GM23338 (cell line): ENCODE measurements at regions not wholly inside any gene's neighbourhood (a gene's known extent, or its start where the extent isn't known, plus 50 kb on each side); places are given as distances from the start of the nearest gene placed in this dataset.

Experiments used
- ATAC-seq: fragments of 200-7000 bp; cut with Tn5 transposase; 3 replicates; pipeline ENCODE4 v1.9.1; 2020
- DNase-seq: peaks from one replicate; pipeline ENCODE4 v3.0.0-alpha.2; 2015; ENCODE audit warnings: low spot score
- H2AFZ ChIP-seq: fragments of 200-600 bp; sonication (generic); 2 replicates; pipeline ENCODE4 v1.8.0; 2016; ENCODE audit warnings: antibody characterized with exemption, mild to moderate bottlenecking, moderate library complexity
- H3F3A ChIP-seq: fragments of 200-600 bp; sonication (generic); replicated peaks from 2 replicates; pipeline ENCODE4 v1.8.0; 2017; ENCODE audit warnings: antibody characterized with exemption, mixed run types, low read depth
- H3K27ac ChIP-seq: fragments of 200-600 bp; sonication (generic); 2 replicates; pipeline ENCODE4 v1.6.1; 2016; ENCODE audit warnings: low read depth
- H3K27me3 ChIP-seq: fragments of 200-600 bp; sonication (generic); 2 replicates; pipeline ENCODE4 v1.8.0; 2016; ENCODE audit warnings: mild to moderate bottlenecking, mixed run types, moderate library complexity; ENCODE audit not compliant: insufficient read depth
- H3K36me3 ChIP-seq: fragments of 200-600 bp; sonication (generic); 2 replicates; pipeline ENCODE4 v1.8.0; 2016; ENCODE audit warnings: mild to moderate bottlenecking; ENCODE audit not compliant: insufficient read depth
- H3K4me1 ChIP-seq: fragments of 200-600 bp; sonication (generic); 2 replicates; pipeline ENCODE4 v1.8.0; 2016; ENCODE audit warnings: mild to moderate bottlenecking, moderate library complexity; ENCODE audit not compliant: insufficient read depth
- H3K4me2 ChIP-seq: fragments of 200-600 bp; sonication (generic); 2 replicates; pipeline ENCODE4 v1.7.1; 2017; ENCODE audit warnings: mixed run types
- H3K4me3 ChIP-seq: fragments of 200-600 bp; sonication (generic); 2 replicates; pipeline ENCODE4 v1.6.1; 2016; ENCODE audit warnings: mixed run types
- H3K79me2 ChIP-seq: fragments of 200-600 bp; sonication (generic); replicated peaks from 2 replicates; pipeline ENCODE4 v1.8.0; 2017; ENCODE audit warnings: mild to moderate bottlenecking; ENCODE audit not compliant: insufficient read depth
- H3K9me2 ChIP-seq: fragments of 200-600 bp; sonication (generic); 2 replicates; pipeline ENCODE4 v1.8.0; 2017; ENCODE audit not compliant: insufficient read depth
- H4K20me1 ChIP-seq: fragments of 200-600 bp; sonication (generic); replicated peaks from 2 replicates; pipeline ENCODE4 v1.8.0; 2017; ENCODE audit warnings: mild to moderate bottlenecking; ENCODE audit not compliant: insufficient read depth
- H3K27ac Mint-ChIP-seq: 2 replicates; pipeline ENCODE4 v1.8.0; 2020; ENCODE audit warnings: inconsistent platforms, mild to moderate bottlenecking, moderate library complexity, mixed read lengths
- H3K27me3 Mint-ChIP-seq: 3 replicates; pipeline ENCODE4 v1.8.0; 2022; ENCODE audit warnings: low read depth, mild to moderate bottlenecking, moderate library complexity, mixed read lengths, inconsistent platforms; ENCODE audit not compliant: insufficient read depth, poor library complexity
- H3K36me3 Mint-ChIP-seq: 3 replicates; pipeline ENCODE4 v1.8.0; 2021; ENCODE audit warnings: low read depth, mild to moderate bottlenecking, inconsistent platforms, moderate library complexity, mixed read lengths
- H3K4me1 Mint-ChIP-seq: 3 replicates; pipeline ENCODE4 v1.8.0; 2020; ENCODE audit warnings: mild to moderate bottlenecking, inconsistent platforms, mixed read lengths
- H3K4me3 Mint-ChIP-seq: 3 replicates; pipeline ENCODE4 v1.8.0; 2021; ENCODE audit warnings: moderate library complexity, mild to moderate bottlenecking, inconsistent platforms, mixed read lengths
- H3K9me3 Mint-ChIP-seq: 3 replicates; pipeline ENCODE4 v1.8.0; 2020; ENCODE audit warnings: moderate library complexity, mild to moderate bottlenecking, inconsistent platforms, mixed read lengths
- CREB1 ChIP-seq: fragments of 250-450 bp; sonication (Bioruptor Pico); IDR thresholded peaks from 2 replicates; pipeline ENCODE4 v1.5.0; 2020; ENCODE audit warnings: low read depth, mild to moderate bottlenecking, moderate library complexity
- EZH2 ChIP-seq: fragments of 200-600 bp; sonication (generic); IDR thresholded peaks from one replicate; pipeline ENCODE4 v1.8.0; 2017; ENCODE audit warnings: antibody characterized with exemption, mild to moderate bottlenecking, low read depth; ENCODE audit not compliant: unreplicated experiment
- EZH2phosphoT487 ChIP-seq: fragments of 200-600 bp; sonication (generic); IDR thresholded peaks from one replicate; pipeline ENCODE4 v1.8.1; 2018; ENCODE audit warnings: antibody characterized with exemption; ENCODE audit not compliant: unreplicated experiment
- JUNB ChIP-seq: IDR thresholded peaks from one replicate; pipeline ENCODE4 v1.6.1; 2016; ENCODE audit warnings: antibody characterized with exemption; ENCODE audit not compliant: unreplicated experiment
- NANOG ChIP-seq: IDR thresholded peaks from 2 replicates; pipeline ENCODE4 v1.6.1; 2016; ENCODE audit warnings: antibody characterized with exemption, borderline replicate concordance
- POLR2AphosphoS5 ChIP-seq: IDR thresholded peaks from 2 replicates; pipeline ENCODE4 v1.6.1; 2016; ENCODE audit warnings: antibody characterized with exemption, low read depth
- STAT1 ChIP-seq: IDR thresholded peaks from one replicate; pipeline ENCODE4 v1.6.1; 2016; ENCODE audit warnings: antibody characterized with exemption; ENCODE audit not compliant: unreplicated experiment
- ZNF114 ChIP-seq: fragments of 250-450 bp; sonication (Bioruptor Pico); IDR thresholded peaks from 2 replicates; pipeline ENCODE4 v1.5.0; 2020; ENCODE audit warnings: mild to moderate bottlenecking, moderate library complexity
- ZNF331 ChIP-seq: fragments of 250-450 bp; sonication (Bioruptor Pico); IDR thresholded peaks from 2 replicates; pipeline ENCODE4 v1.5.0; 2020; ENCODE audit warnings: low read depth, mild to moderate bottlenecking, moderate library complexity
- TF ChIP-seq, protein P1 (sequence below), 2 experiments: fragments of 200-600 bp in 1 of 2; sonication (generic) in 1 of 2; conservative IDR thresholded peaks; 2 replicates each; pipeline versions ENCODE4 v1.5.1 to v1.6.1; 2016 to 2017; ENCODE audit warnings: antibody characterized with exemption in 2 of 2, low read depth in 2 of 2, mild to moderate bottlenecking in 2 of 2, moderate library complexity in 1 of 2
- TF ChIP-seq, protein P2 (sequence below): IDR thresholded peaks from 2 replicates; pipeline ENCODE4 v1.6.1; 2016; ENCODE audit warnings: antibody characterized with exemption
- TF ChIP-seq, protein P3 (sequence below): IDR thresholded peaks from one replicate; pipeline ENCODE4 v1.6.1; 2018; ENCODE audit warnings: antibody characterized with exemption; ENCODE audit not compliant: unreplicated experiment

DNA sequence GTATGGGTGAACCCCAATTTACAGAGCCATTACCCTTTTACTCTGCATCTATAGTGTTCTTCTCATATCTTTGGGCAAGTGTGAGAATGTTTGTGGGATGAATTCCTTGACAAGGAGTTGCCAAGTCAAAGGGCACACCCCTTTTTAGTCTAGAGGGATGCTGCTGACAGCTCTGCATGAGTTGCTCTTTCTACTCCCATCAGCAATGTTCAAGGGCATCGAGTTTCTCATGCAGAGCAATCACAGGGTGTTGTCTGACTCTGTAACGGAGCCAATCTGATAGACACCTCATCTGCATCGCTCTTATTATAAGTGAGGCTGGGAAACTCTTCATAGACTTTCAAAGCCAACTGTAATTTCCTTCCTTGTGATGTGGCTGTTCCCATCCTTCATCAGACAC, 77.4 kb downstream of the EDN3 start (continued):
- TF ChIP-seq, protein P1, sequence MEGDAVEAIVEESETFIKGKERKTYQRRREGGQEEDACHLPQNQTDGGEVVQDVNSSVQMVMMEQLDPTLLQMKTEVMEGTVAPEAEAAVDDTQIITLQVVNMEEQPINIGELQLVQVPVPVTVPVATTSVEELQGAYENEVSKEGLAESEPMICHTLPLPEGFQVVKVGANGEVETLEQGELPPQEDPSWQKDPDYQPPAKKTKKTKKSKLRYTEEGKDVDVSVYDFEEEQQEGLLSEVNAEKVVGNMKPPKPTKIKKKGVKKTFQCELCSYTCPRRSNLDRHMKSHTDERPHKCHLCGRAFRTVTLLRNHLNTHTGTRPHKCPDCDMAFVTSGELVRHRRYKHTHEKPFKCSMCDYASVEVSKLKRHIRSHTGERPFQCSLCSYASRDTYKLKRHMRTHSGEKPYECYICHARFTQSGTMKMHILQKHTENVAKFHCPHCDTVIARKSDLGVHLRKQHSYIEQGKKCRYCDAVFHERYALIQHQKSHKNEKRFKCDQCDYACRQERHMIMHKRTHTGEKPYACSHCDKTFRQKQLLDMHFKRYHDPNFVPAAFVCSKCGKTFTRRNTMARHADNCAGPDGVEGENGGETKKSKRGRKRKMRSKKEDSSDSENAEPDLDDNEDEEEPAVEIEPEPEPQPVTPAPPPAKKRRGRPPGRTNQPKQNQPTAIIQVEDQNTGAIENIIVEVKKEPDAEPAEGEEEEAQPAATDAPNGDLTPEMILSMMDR (conservative IDR thresholded peaks at IDR 0.05; ENCODE audit: low read depth in 2 of 2): no peak
- TF ChIP-seq POLR2AphosphoS5: no peak

DNA sequence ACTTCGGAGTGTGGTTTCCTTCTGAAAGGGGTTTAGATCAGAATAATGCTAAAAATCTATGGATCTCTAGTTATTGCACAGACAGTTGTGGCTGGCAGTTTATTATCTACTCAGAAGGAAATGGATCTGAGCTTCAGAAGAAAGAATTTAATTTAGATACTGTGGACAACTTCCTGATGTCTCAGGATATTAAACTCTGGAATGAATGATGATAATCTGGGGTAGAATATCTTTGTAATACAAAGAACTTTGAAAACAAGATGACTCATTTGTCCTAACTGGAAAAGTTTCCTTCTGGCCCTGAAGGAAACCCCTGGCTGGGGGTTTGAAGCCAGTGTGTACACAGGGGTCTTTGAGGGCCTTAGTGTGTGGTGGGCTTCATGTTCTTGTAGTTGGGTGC, 78.0 kb downstream of the EDN3 start:
- no peak overlapping the region for H2AFZ ChIP-seq
- TF ChIP-seq, protein P2, sequence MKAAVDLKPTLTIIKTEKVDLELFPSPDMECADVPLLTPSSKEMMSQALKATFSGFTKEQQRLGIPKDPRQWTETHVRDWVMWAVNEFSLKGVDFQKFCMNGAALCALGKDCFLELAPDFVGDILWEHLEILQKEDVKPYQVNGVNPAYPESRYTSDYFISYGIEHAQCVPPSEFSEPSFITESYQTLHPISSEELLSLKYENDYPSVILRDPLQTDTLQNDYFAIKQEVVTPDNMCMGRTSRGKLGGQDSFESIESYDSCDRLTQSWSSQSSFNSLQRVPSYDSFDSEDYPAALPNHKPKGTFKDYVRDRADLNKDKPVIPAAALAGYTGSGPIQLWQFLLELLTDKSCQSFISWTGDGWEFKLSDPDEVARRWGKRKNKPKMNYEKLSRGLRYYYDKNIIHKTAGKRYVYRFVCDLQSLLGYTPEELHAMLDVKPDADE: no peak
- no peak for TF ChIP-seq ZNF331 (CRISPR knock-in tag)
- TF ChIP-seq EZH2: no peak
- TF ChIP-seq CREB1: no peak
- no peak for TF ChIP-seq ZNF114 (CRISPR knock-in tag)
- TF ChIP-seq STAT1: no peak
- no peak for TF ChIP-seq POLR2AphosphoS5
- no peak for TF ChIP-seq NANOG
- TF ChIP-seq, protein P1 (conservative IDR thresholded peaks at IDR 0.05; ENCODE audit: low read depth in 2 of 2): no peak
- no peak for TF ChIP-seq JUNB
- TF ChIP-seq, protein P3, sequence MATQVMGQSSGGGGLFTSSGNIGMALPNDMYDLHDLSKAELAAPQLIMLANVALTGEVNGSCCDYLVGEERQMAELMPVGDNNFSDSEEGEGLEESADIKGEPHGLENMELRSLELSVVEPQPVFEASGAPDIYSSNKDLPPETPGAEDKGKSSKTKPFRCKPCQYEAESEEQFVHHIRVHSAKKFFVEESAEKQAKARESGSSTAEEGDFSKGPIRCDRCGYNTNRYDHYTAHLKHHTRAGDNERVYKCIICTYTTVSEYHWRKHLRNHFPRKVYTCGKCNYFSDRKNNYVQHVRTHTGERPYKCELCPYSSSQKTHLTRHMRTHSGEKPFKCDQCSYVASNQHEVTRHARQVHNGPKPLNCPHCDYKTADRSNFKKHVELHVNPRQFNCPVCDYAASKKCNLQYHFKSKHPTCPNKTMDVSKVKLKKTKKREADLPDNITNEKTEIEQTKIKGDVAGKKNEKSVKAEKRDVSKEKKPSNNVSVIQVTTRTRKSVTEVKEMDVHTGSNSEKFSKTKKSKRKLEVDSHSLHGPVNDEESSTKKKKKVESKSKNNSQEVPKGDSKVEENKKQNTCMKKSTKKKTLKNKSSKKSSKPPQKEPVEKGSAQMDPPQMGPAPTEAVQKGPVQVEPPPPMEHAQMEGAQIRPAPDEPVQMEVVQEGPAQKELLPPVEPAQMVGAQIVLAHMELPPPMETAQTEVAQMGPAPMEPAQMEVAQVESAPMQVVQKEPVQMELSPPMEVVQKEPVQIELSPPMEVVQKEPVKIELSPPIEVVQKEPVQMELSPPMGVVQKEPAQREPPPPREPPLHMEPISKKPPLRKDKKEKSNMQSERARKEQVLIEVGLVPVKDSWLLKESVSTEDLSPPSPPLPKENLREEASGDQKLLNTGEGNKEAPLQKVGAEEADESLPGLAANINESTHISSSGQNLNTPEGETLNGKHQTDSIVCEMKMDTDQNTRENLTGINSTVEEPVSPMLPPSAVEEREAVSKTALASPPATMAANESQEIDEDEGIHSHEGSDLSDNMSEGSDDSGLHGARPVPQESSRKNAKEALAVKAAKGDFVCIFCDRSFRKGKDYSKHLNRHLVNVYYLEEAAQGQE: no peak
- no peak for TF ChIP-seq EZH2phosphoT487

More for the DNA sequence above, 78.0 kb downstream of the EDN3 start:
- Histone ChIP-seq H3K36me3 (no peaks in the 10 kb centered on the region), H3K4me2 (no peak overlapping the region), H3K4me1 (no peaks in the 10 kb centered on the region), H3K27me3 (no peaks in the 10 kb centered on the region), H3K79me2 (no peaks in the 10 kb centered on the region), H4K20me1 (no peaks in the 10 kb centered on the region), H3K9me2 (peaks cover 13% of the 10 kb centered on the region), H3K27ac (no peak overlapping the region), H3K4me3 (no peak overlapping the region), H3F3A (no peaks in the 10 kb centered on the region)
- no peak for DNase-seq
- H3K27ac Mint-ChIP-seq: no peak overlapping the region
- H3K27me3 Mint-ChIP-seq: peaks cover 10% of the 10 kb centered on the region
- no peaks in the 10 kb centered on the region for H3K36me3 Mint-ChIP-seq
- no peak overlapping the region for H3K4me3 Mint-ChIP-seq
- ATAC-seq: no peak
- H3K9me3 Mint-ChIP-seq: no peaks in the 10 kb centered on the region
- H3K4me1 Mint-ChIP-seq: no peaks in the 10 kb centered on the region
